ENCODE measurements at regions not wholly inside any gene's neighbourhood (a gene's known extent, or its start where the extent isn't known, plus 50 kb on each side); places are given as distances from the start of the nearest gene placed in this dataset.

GRCh38 chr20:56932575-56933330 lies 303.6 kb downstream of the TFAP2C start:
- no peak for DNase-seq

GRCh38 chr20:56933331-56933698 lies 304.2 kb downstream of the TFAP2C start:
- DNase-seq: no peak

- no peak for DNase-seq
These were observed 305.8 kb downstream of the TFAP2C start for GRCh38 chr20:56934888-56935287.

- no peak for DNase-seq
These were observed 311.4 kb downstream of the TFAP2C start for GRCh38 chr20:56940466-56940865.

GRCh38 chr20:56941101-56941686 lies 312.1 kb downstream of the TFAP2C start:
- DNase-seq: no peak

- no peak for DNase-seq
These were observed 315.1 kb downstream of the TFAP2C start for GRCh38 chr20:56943946-56944945.

- no peak for DNase-seq
These were observed 316.0 kb downstream of the TFAP2C start for GRCh38 chr20:56945057-56945456.

GRCh38 chr20:56945901-56946300 lies 316.8 kb downstream of the TFAP2C start:
- no peak for DNase-seq

- DNase-seq: no peak
These were observed 317.1 kb downstream of the BMP7 start for GRCh38 chr20:56949318-56949717.

- no peak for DNase-seq
These were observed 314.0 kb downstream of the BMP7 start for GRCh38 chr20:56952258-56953047.

- DNase-seq: no peak
These were observed 313.3 kb downstream of the BMP7 start for GRCh38 chr20:56953048-56953586.

GRCh38 chr20:56954797-56955196 lies 311.6 kb downstream of the BMP7 start:
- DNase-seq: no peak

GRCh38 chr20:56955680-56956079 lies 310.8 kb downstream of the BMP7 start:
- no peak for DNase-seq

GRCh38 chr20:56956534-56956933 lies 309.9 kb downstream of the BMP7 start:
- no peak for DNase-seq

- DNase-seq: no peak
These were observed 308.5 kb downstream of the BMP7 start for GRCh38 chr20:56957737-56958553.

GRCh38 chr20:56964901-56965300 lies 301.5 kb downstream of the BMP7 start:
- DNase-seq: no peak

- no peak for DNase-seq
These were observed 298.5 kb downstream of the BMP7 start for GRCh38 chr20:56967916-56968315.

- no peak for DNase-seq
These were observed 297.9 kb downstream of the BMP7 start for GRCh38 chr20:56968376-56969048.

- peak; percentile 24 for DNase-seq
These were observed 291.8 kb downstream of the BMP7 start for GRCh38 chr20:56974499-56975250.

- no peak for DNase-seq
These were observed 290.6 kb downstream of the BMP7 start for GRCh38 chr20:56975838-56976237.
